GM23338 (cell line): ENCODE measurements at regions not wholly inside any gene's neighbourhood (a gene's known extent, or its start where the extent isn't known, plus 50 kb on each side); places are given as distances from the start of the nearest gene placed in this dataset.

Experiments used
- ATAC-seq: fragments of 200-7000 bp; cut with Tn5 transposase; 3 replicates; pipeline ENCODE4 v1.9.1; 2020
- DNase-seq: peaks from one replicate; pipeline ENCODE4 v3.0.0-alpha.2; 2015; ENCODE audit warnings: low spot score
- H2AFZ ChIP-seq: fragments of 200-600 bp; sonication (generic); 2 replicates; pipeline ENCODE4 v1.8.0; 2016; ENCODE audit warnings: antibody characterized with exemption, mild to moderate bottlenecking, moderate library complexity
- H3F3A ChIP-seq: fragments of 200-600 bp; sonication (generic); replicated peaks from 2 replicates; pipeline ENCODE4 v1.8.0; 2017; ENCODE audit warnings: antibody characterized with exemption, mixed run types, low read depth
- H3K27ac ChIP-seq: fragments of 200-600 bp; sonication (generic); 2 replicates; pipeline ENCODE4 v1.6.1; 2016; ENCODE audit warnings: low read depth
- H3K27me3 ChIP-seq: fragments of 200-600 bp; sonication (generic); 2 replicates; pipeline ENCODE4 v1.8.0; 2016; ENCODE audit warnings: mild to moderate bottlenecking, mixed run types, moderate library complexity; ENCODE audit not compliant: insufficient read depth
- H3K36me3 ChIP-seq: fragments of 200-600 bp; sonication (generic); 2 replicates; pipeline ENCODE4 v1.8.0; 2016; ENCODE audit warnings: mild to moderate bottlenecking; ENCODE audit not compliant: insufficient read depth
- H3K4me1 ChIP-seq: fragments of 200-600 bp; sonication (generic); 2 replicates; pipeline ENCODE4 v1.8.0; 2016; ENCODE audit warnings: mild to moderate bottlenecking, moderate library complexity; ENCODE audit not compliant: insufficient read depth
- H3K4me2 ChIP-seq: fragments of 200-600 bp; sonication (generic); 2 replicates; pipeline ENCODE4 v1.7.1; 2017; ENCODE audit warnings: mixed run types
- H3K4me3 ChIP-seq: fragments of 200-600 bp; sonication (generic); 2 replicates; pipeline ENCODE4 v1.6.1; 2016; ENCODE audit warnings: mixed run types
- H3K79me2 ChIP-seq: fragments of 200-600 bp; sonication (generic); replicated peaks from 2 replicates; pipeline ENCODE4 v1.8.0; 2017; ENCODE audit warnings: mild to moderate bottlenecking; ENCODE audit not compliant: insufficient read depth
- H3K9me2 ChIP-seq: fragments of 200-600 bp; sonication (generic); 2 replicates; pipeline ENCODE4 v1.8.0; 2017; ENCODE audit not compliant: insufficient read depth
- H4K20me1 ChIP-seq: fragments of 200-600 bp; sonication (generic); replicated peaks from 2 replicates; pipeline ENCODE4 v1.8.0; 2017; ENCODE audit warnings: mild to moderate bottlenecking; ENCODE audit not compliant: insufficient read depth
- H3K27ac Mint-ChIP-seq: 2 replicates; pipeline ENCODE4 v1.8.0; 2020; ENCODE audit warnings: inconsistent platforms, mild to moderate bottlenecking, moderate library complexity, mixed read lengths
- H3K27me3 Mint-ChIP-seq: 3 replicates; pipeline ENCODE4 v1.8.0; 2022; ENCODE audit warnings: low read depth, mild to moderate bottlenecking, moderate library complexity, mixed read lengths, inconsistent platforms; ENCODE audit not compliant: insufficient read depth, poor library complexity
- H3K36me3 Mint-ChIP-seq: 3 replicates; pipeline ENCODE4 v1.8.0; 2021; ENCODE audit warnings: low read depth, mild to moderate bottlenecking, inconsistent platforms, moderate library complexity, mixed read lengths
- H3K4me1 Mint-ChIP-seq: 3 replicates; pipeline ENCODE4 v1.8.0; 2020; ENCODE audit warnings: mild to moderate bottlenecking, inconsistent platforms, mixed read lengths
- H3K4me3 Mint-ChIP-seq: 3 replicates; pipeline ENCODE4 v1.8.0; 2021; ENCODE audit warnings: moderate library complexity, mild to moderate bottlenecking, inconsistent platforms, mixed read lengths
- H3K9me3 Mint-ChIP-seq: 3 replicates; pipeline ENCODE4 v1.8.0; 2020; ENCODE audit warnings: moderate library complexity, mild to moderate bottlenecking, inconsistent platforms, mixed read lengths
- CREB1 ChIP-seq: fragments of 250-450 bp; sonication (Bioruptor Pico); IDR thresholded peaks from 2 replicates; pipeline ENCODE4 v1.5.0; 2020; ENCODE audit warnings: low read depth, mild to moderate bottlenecking, moderate library complexity
- CTCF ChIP-seq, 2 experiments: fragments of 200-600 bp in 1 of 2; sonication (generic) in 1 of 2; conservative IDR thresholded peaks; 2 replicates each; pipeline versions ENCODE4 v1.5.1 to v1.6.1; 2016 to 2017; ENCODE audit warnings: antibody characterized with exemption in 2 of 2, low read depth in 2 of 2, mild to moderate bottlenecking in 2 of 2, moderate library complexity in 1 of 2
- ETS1 ChIP-seq: IDR thresholded peaks from 2 replicates; pipeline ENCODE4 v1.6.1; 2016; ENCODE audit warnings: antibody characterized with exemption
- EZH2 ChIP-seq: fragments of 200-600 bp; sonication (generic); IDR thresholded peaks from one replicate; pipeline ENCODE4 v1.8.0; 2017; ENCODE audit warnings: antibody characterized with exemption, mild to moderate bottlenecking, low read depth; ENCODE audit not compliant: unreplicated experiment
- EZH2phosphoT487 ChIP-seq: fragments of 200-600 bp; sonication (generic); IDR thresholded peaks from one replicate; pipeline ENCODE4 v1.8.1; 2018; ENCODE audit warnings: antibody characterized with exemption; ENCODE audit not compliant: unreplicated experiment
- JUNB ChIP-seq: IDR thresholded peaks from one replicate; pipeline ENCODE4 v1.6.1; 2016; ENCODE audit warnings: antibody characterized with exemption; ENCODE audit not compliant: unreplicated experiment
- NANOG ChIP-seq: IDR thresholded peaks from 2 replicates; pipeline ENCODE4 v1.6.1; 2016; ENCODE audit warnings: antibody characterized with exemption, borderline replicate concordance
- POLR2AphosphoS5 ChIP-seq: IDR thresholded peaks from 2 replicates; pipeline ENCODE4 v1.6.1; 2016; ENCODE audit warnings: antibody characterized with exemption, low read depth
- REST ChIP-seq: IDR thresholded peaks from one replicate; pipeline ENCODE4 v1.6.1; 2018; ENCODE audit warnings: antibody characterized with exemption; ENCODE audit not compliant: unreplicated experiment
- STAT1 ChIP-seq: IDR thresholded peaks from one replicate; pipeline ENCODE4 v1.6.1; 2016; ENCODE audit warnings: antibody characterized with exemption; ENCODE audit not compliant: unreplicated experiment
- ZNF331 ChIP-seq: fragments of 250-450 bp; sonication (Bioruptor Pico); IDR thresholded peaks from 2 replicates; pipeline ENCODE4 v1.5.0; 2020; ENCODE audit warnings: low read depth, mild to moderate bottlenecking, moderate library complexity

GRCh38 chr21:35833388-35833787 lies 226.9 kb downstream of the SETD4 start:
- H3K4me3 Mint-ChIP-seq = no peak overlapping the region
- H3K27ac Mint-ChIP-seq = no peak overlapping the region
- H3K27me3 ChIP-seq = no peaks in the 10 kb centered on the region
- no peaks in the 10 kb centered on the region for H4K20me1 ChIP-seq
- H3K4me1 Mint-ChIP-seq = peaks cover 12% of the 10 kb centered on the region
- TF ChIP-seq ETS1 = no peak
- TF ChIP-seq CREB1 (CRISPR knock-in tag) = no peak
- no peak for TF ChIP-seq POLR2AphosphoS5
- TF ChIP-seq REST = no peak
- TF ChIP-seq ZNF331 (CRISPR knock-in tag) = no peak
- TF ChIP-seq JUNB = no peak
- no peaks in the 10 kb centered on the region; the same call in 2 of the 3 replicates for H3K9me3 Mint-ChIP-seq
- peaks cover 9% of the 10 kb centered on the region; the same call in 1 of the 2 replicates for H3K9me2 ChIP-seq
- peaks cover 1% of the 10 kb centered on the region for H3K27me3 Mint-ChIP-seq
- H2AFZ ChIP-seq = no peak overlapping the region
- ATAC-seq (no peak), DNase-seq (no peak)
- no peak overlapping the region for H3K4me3 ChIP-seq
- no peaks in the 10 kb centered on the region for H3K36me3 Mint-ChIP-seq
- no peaks in the 10 kb centered on the region for H3K4me1 ChIP-seq
- H3K36me3 ChIP-seq = no peaks in the 10 kb centered on the region
- no peaks in the 10 kb centered on the region for H3K79me2 ChIP-seq
- H3K4me2 ChIP-seq = no peak overlapping the region
- no peak overlapping the region for H3K27ac ChIP-seq
- H3F3A ChIP-seq = no peaks in the 10 kb centered on the region

- H3F3A ChIP-seq = no peaks in the 10 kb centered on the region
- no peaks in the 10 kb centered on the region for H3K27me3 ChIP-seq
- no peak for ATAC-seq
- H4K20me1 ChIP-seq = no peaks in the 10 kb centered on the region
- no peak for DNase-seq
- peaks cover 12% of the 10 kb centered on the region for H3K4me1 Mint-ChIP-seq
- peaks cover 1% of the 10 kb centered on the region for H3K27me3 Mint-ChIP-seq
- no peaks in the 10 kb centered on the region for H3K36me3 Mint-ChIP-seq
- H3K4me1 ChIP-seq = no peaks in the 10 kb centered on the region
- H3K27ac ChIP-seq = no peak overlapping the region
- no peak overlapping the region for H2AFZ ChIP-seq
- H3K4me3 ChIP-seq = no peak overlapping the region
- no peak overlapping the region for H3K27ac Mint-ChIP-seq
- peaks cover 9% of the 10 kb centered on the region; the same call in 1 of the 2 replicates for H3K9me2 ChIP-seq
- no peaks in the 10 kb centered on the region; the same call in 2 of the 3 replicates for H3K9me3 Mint-ChIP-seq
- no peaks in the 10 kb centered on the region for H3K79me2 ChIP-seq
- H3K4me2 ChIP-seq = no peak overlapping the region
- no peaks in the 10 kb centered on the region for H3K36me3 ChIP-seq
- no peak overlapping the region for H3K4me3 Mint-ChIP-seq
- TF ChIP-seq ETS1 = no peak
- no peak for TF ChIP-seq STAT1
- TF ChIP-seq EZH2phosphoT487 = no peak
- TF ChIP-seq REST = no peak
- no peak for TF ChIP-seq JUNB
- no peak for TF ChIP-seq NANOG
- TF ChIP-seq POLR2AphosphoS5 = no peak
- no peak for TF ChIP-seq EZH2
- TF ChIP-seq CTCF (conservative IDR thresholded peaks at IDR 0.05; ENCODE audit: low read depth in 2 of 2) = no peak
- TF ChIP-seq CREB1 (CRISPR knock-in tag) = no peak
- TF ChIP-seq ZNF331 (CRISPR knock-in tag) = no peak
Observed at GRCh38 chr21:35831230-35831629, 229.1 kb downstream of the SETD4 start.
